ENCODE measurements at regions not wholly inside any gene's neighbourhood (a gene's known extent, or its start where the extent isn't known, plus 50 kb on each side); places are given as distances from the start of the nearest gene placed in this dataset.

DNA sequence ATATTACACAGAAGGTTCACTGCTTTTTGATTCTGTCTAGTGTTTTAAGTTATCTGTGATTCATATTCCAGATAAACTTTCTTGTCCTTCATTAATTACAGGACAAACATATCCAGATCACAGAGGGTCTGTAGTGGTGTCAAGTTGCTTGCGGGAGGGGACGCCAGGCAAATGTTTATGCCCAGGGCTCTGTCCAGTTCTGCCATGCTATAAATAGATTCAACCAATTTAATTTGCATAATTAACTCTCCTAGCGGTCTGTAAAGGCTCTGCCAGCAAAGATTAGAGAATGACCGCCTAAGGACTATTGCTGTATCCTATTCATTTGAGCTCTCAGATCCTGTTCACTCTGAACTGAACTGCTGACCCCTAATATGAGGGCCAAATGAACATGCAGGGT lies 59.7 kb upstream of the TRPC4 start:
- H3K4me3 ChIP-seq (ENCODE audit: low read depth, low read length) = no peak overlapping the region
- TF ChIP-seq, protein P1, sequence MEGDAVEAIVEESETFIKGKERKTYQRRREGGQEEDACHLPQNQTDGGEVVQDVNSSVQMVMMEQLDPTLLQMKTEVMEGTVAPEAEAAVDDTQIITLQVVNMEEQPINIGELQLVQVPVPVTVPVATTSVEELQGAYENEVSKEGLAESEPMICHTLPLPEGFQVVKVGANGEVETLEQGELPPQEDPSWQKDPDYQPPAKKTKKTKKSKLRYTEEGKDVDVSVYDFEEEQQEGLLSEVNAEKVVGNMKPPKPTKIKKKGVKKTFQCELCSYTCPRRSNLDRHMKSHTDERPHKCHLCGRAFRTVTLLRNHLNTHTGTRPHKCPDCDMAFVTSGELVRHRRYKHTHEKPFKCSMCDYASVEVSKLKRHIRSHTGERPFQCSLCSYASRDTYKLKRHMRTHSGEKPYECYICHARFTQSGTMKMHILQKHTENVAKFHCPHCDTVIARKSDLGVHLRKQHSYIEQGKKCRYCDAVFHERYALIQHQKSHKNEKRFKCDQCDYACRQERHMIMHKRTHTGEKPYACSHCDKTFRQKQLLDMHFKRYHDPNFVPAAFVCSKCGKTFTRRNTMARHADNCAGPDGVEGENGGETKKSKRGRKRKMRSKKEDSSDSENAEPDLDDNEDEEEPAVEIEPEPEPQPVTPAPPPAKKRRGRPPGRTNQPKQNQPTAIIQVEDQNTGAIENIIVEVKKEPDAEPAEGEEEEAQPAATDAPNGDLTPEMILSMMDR (IDR thresholded peaks at IDR 0.05; ENCODE audit: borderline replicate concordance, insufficient read depth, low read depth, low read length) = no peak

DNA sequence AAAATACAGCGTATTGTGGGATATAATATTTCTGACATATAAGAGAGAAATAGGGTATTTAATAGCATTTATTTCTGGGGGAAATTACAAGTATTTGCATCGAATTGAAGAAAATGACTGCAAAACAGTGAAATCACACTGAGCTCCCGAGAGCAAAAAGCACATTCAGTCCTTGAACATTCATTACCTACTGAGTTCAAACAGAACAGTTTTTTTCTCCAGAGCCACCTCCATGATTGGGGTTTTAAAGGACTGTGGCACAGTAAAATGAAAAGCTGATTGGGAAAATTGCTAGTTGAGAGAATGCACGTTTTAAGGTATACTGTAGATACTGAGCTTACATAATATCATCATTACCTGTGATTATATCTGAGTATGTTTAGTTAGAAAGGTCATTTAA lies 58.0 kb upstream of the TRPC4 start:
- no peak overlapping the region for H3K4me3 ChIP-seq (ENCODE audit: low read depth, low read length)
- TF ChIP-seq, protein P1 (IDR thresholded peaks at IDR 0.05; ENCODE audit: borderline replicate concordance, insufficient read depth, low read depth, low read length) = no peak

DNA sequence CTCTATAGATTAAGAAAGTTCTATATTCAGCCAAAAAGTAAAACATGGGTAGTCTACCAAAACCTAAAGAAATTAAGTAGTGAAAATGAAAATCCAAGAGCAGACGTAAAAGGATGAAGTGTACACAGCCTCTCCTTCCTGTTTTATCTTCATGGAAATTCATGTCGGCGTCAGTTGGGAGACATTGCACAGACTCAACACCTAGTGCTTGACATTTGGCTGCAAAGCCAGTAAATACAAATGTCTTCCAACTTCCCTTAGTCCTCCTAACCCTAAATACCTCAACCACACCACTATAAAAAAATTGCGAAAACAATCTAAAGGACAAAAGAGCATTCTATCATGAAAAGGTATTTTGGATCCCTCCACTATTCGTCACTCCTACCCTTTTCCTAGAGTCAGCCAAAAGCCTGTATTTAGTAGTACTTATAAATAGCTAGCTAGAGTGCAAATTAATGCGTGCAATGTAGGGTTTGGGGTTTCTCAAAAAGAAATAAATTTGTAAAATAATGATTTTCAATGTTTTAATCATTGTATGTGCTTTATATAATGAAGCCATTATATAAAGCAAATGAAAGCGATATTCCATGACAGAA lies 56.4 kb upstream of the TRPC4 start:
- H3K4me3 ChIP-seq (ENCODE audit: low read depth, low read length) = no peak overlapping the region
- TF ChIP-seq, protein P1 (IDR thresholded peaks at IDR 0.05; ENCODE audit: borderline replicate concordance, insufficient read depth, low read depth, low read length) = no peak

DNA sequence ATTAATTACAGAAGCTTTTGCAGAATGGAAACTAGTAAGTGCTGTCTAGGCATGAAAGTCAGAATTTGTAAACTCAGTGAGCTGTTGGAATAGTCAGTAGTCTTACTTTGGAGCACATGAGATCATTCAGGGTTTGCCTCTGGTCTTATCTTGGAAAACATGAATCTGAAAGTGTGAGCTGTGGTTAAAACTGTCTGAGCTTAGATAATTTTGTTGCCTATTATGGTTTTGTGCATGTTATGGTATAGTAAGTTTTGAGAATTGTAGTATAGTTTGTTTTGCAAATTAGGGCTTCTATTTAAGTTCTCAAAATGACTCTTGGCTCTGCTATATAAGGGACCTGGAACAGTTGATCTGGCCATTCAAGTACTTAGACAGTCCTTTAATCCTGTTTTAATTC lies 53.7 kb upstream of the TRPC4 start:
- TF ChIP-seq, protein P1 (IDR thresholded peaks at IDR 0.05; ENCODE audit: borderline replicate concordance, insufficient read depth, low read depth, low read length) = no peak

DNA sequence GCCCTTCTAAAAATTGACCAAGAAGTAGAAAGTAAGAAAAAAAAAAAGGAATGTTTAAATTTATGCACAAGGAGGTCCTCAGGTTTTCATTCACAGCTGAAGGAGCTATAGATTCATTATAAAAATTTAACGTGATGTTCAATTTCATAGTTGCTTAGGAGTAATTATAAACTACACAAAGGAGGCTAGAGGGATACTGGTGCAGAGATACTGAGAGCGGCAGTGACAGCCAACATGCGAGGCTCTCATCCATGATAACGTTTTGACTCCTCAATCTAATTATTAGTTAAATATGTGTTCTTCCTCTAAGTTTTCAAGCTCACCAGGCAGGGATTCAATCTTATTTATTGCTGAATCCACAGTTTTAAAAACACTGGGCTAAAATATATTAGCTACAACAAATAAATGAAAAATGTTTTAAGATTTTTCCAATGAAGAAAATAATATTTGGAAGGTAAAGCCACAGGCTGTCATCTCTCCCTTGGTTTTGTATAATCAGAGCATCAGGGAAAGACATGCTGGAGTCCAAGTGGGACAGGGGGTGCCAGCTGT lies 49.8 kb upstream of the TRPC4 start:
- TF ChIP-seq, protein P1 (IDR thresholded peaks at IDR 0.05; ENCODE audit: borderline replicate concordance, insufficient read depth, low read depth, low read length) = no peak
- H3K4me3 ChIP-seq (ENCODE audit: low read depth, low read length) = no peak overlapping the region

More for the DNA sequence above, 53.7 kb upstream of the TRPC4 start:
- H3K4me3 ChIP-seq (ENCODE audit: low read depth, low read length) = no peak overlapping the region
